H1 (cell line): ENCODE measurements at regions not wholly inside any gene's neighbourhood (a gene's known extent, or its start where the extent isn't known, plus 50 kb on each side); places are given as distances from the start of the nearest gene placed in this dataset.

ENCODE experiments used
- CTCF ChIA-PET: fragments of 300-600 bp; sonication (Branson Sonifier 250); formaldehyde crosslinking; loops from one replicate; lab custom pipeline; 2021; ENCODE audit not compliant: partially characterized antibody; lab: Charles Lee
- POLR2A ChIA-PET: fragments of 300-600 bp; sonication (Branson Sonifier 250); formaldehyde crosslinking; loops from one replicate; lab custom pipeline; 2021; ENCODE audit warnings: inconsistent platforms; ENCODE audit not compliant: partially characterized antibody; lab: Charles Lee
- DNase-seq, 2 experiments: peaks; one replicate each; pipeline versions ENCODE4 v3.0.0 to v3.0.0-alpha.2; 2010 to 2022; ENCODE audit warnings: low spot score in 2 of 2, low read depth in 1 of 2, mixed read lengths in 1 of 2
- FAIRE-seq: peaks from 2 replicates; lab custom pipeline; 2011; peaks lifted over from hg19 to GRCh38; lab: Jason Lieb, UNC
- H2AFZ ChIP-seq: 2 replicates; pipeline ENCODE4 v1.8.1; 2012; ENCODE audit warnings: low read length, inconsistent platforms
- H2AK5ac ChIP-seq: 2 replicates; pipeline ENCODE4 v1.6.1; 2013; ENCODE audit warnings: low read depth, low read length
- H2BK120ac ChIP-seq: replicated peaks from 2 replicates; pipeline ENCODE3; 2013; ENCODE audit warnings: low read depth, low read length, inconsistent platforms
- H2BK12ac ChIP-seq: 2 replicates; pipeline ENCODE4 v1.6.1; 2013; ENCODE audit warnings: low read depth, low read length
- H2BK15ac ChIP-seq: 2 replicates; pipeline ENCODE4 v1.6.1; 2013; ENCODE audit warnings: low read length
- H2BK20ac ChIP-seq: 2 replicates; pipeline ENCODE4 v1.6.1; 2013; ENCODE audit warnings: low read length
- H2BK5ac ChIP-seq: 2 replicates; pipeline ENCODE4 v1.6.1; 2013; ENCODE audit warnings: low read depth, low read length
- H3K14ac ChIP-seq: 2 replicates; pipeline ENCODE4 v1.6.1; 2013; ENCODE audit warnings: inconsistent platforms; ENCODE audit not compliant: insufficient read length
- H3K18ac ChIP-seq: 2 replicates; pipeline ENCODE4 v1.6.1; 2013; ENCODE audit warnings: low read length; ENCODE audit errors: extremely low read depth
- H3K23ac ChIP-seq: 2 replicates; pipeline ENCODE4 v1.6.1; 2013; ENCODE audit warnings: inconsistent platforms; ENCODE audit not compliant: insufficient read length
- H3K23me2 ChIP-seq: 2 replicates; pipeline ENCODE4 v1.6.1; 2013; ENCODE audit warnings: low read depth, low read length
- H3K27ac ChIP-seq: 2 replicates; pipeline ENCODE4 v1.6.1; 2011; ENCODE audit warnings: low read depth, low read length, inconsistent platforms
- H3K27me3 ChIP-seq, 4 experiments: replicated peaks in 1 of 4; 1 replicate in 1 of 4; 2 replicates in 3 of 4; pipeline versions ENCODE4 v1.6.1 to v1.8.1; 2011 to 2013; ENCODE audit warnings: low read length in 3 of 4, mild to moderate bottlenecking in 3 of 4, inconsistent platforms in 2 of 4, mixed read lengths in 2 of 4, moderate library complexity in 1 of 4; ENCODE audit not compliant: control insufficient read depth in 3 of 4, insufficient read depth in 3 of 4; ENCODE audit errors: extremely low read depth in 1 of 4
- H3K36me3 ChIP-seq, 4 experiments: 2 replicates each; pipeline versions ENCODE4 v1.6.1 to v1.8.1; 2011 to 2013; ENCODE audit warnings: mild to moderate bottlenecking in 4 of 4, low read length in 3 of 4, moderate library complexity in 2 of 4, control low read depth in 1 of 4, inconsistent platforms in 1 of 4; ENCODE audit not compliant: insufficient read depth in 4 of 4, control insufficient read depth in 2 of 4
- H3K4ac ChIP-seq: replicated peaks from 2 replicates; pipeline ENCODE3; 2013; ENCODE audit warnings: low read length, low read depth, mixed read lengths, inconsistent platforms; ENCODE audit not compliant: insufficient read length
- H3K4me1 ChIP-seq, 4 experiments: replicated peaks in 1 of 4; 1 replicate in 1 of 4; 2 replicates in 3 of 4; pipeline versions ENCODE4 v1.6.1 to v1.8.1; 2011 to 2013; ENCODE audit warnings: low read length in 3 of 4, inconsistent platforms in 2 of 4, mixed read lengths in 1 of 4; ENCODE audit not compliant: insufficient read depth in 4 of 4, control insufficient read depth in 3 of 4
- H3K4me2 ChIP-seq, 2 experiments: 2 replicates each; pipeline versions ENCODE4 v1.6.1 to v1.8.1; 2011 to 2013; ENCODE audit warnings: low read depth in 2 of 2, low read length in 2 of 2, control low read depth in 1 of 2, inconsistent platforms in 1 of 2, mild to moderate bottlenecking in 1 of 2; ENCODE audit not compliant: insufficient read depth in 1 of 2
- H3K4me3 ChIP-seq, 4 experiments: fragments of 200-600, 300-600 bp in 1 of 4; sonication (generic), shearing (Covaris generic), sonication (Bioruptor Twin) in 1 of 4; 2 replicates each; pipeline versions ENCODE4 v1.5.1 to v1.8.1; 2011 to 2016; ENCODE audit warnings: low read length in 4 of 4, low read depth in 3 of 4, control low read depth in 2 of 4, inconsistent platforms in 2 of 4, mild to moderate bottlenecking in 2 of 4, mixed read lengths in 1 of 4, moderate library complexity in 1 of 4; ENCODE audit not compliant: insufficient read depth in 2 of 4; ENCODE audit errors: extremely low read depth in 1 of 4
- H3K56ac ChIP-seq: replicated peaks from 2 replicates; pipeline ENCODE3; 2013; ENCODE audit warnings: low read depth, mild to moderate bottlenecking, mixed read lengths, low read length, inconsistent platforms; ENCODE audit not compliant: insufficient read length
- H3K79me1 ChIP-seq: 2 replicates; pipeline ENCODE4 v1.6.1; 2013; ENCODE audit warnings: low read depth, low read length, control low read depth
- H3K79me2 ChIP-seq, 2 experiments: 2 replicates each; pipeline versions ENCODE4 v1.6.1 to v1.8.1; 2012 to 2013; ENCODE audit warnings: low read length in 2 of 2, mild to moderate bottlenecking in 2 of 2, inconsistent platforms in 1 of 2; ENCODE audit not compliant: insufficient read depth in 2 of 2, control insufficient read depth in 1 of 2
- H3K9ac ChIP-seq, 4 experiments: replicated peaks in 1 of 4; 1 replicate in 1 of 4; 2 replicates in 3 of 4; pipeline versions ENCODE4 v1.6.1 to v1.8.1; 2011 to 2013; ENCODE audit warnings: low read depth in 3 of 4, low read length in 3 of 4, control low read depth in 2 of 4, mild to moderate bottlenecking in 2 of 4, moderate library complexity in 2 of 4, inconsistent platforms in 1 of 4; ENCODE audit errors: extremely low read depth in 1 of 4
- H3K9me3 ChIP-seq, 2 experiments: 2 replicates each; pipeline versions ENCODE4 v1.6.1 to v1.8.1; 2012 to 2013; ENCODE audit warnings: mild to moderate bottlenecking in 2 of 2, moderate library complexity in 2 of 2, control low read depth in 1 of 2, inconsistent platforms in 1 of 2, low read depth in 1 of 2, low read length in 1 of 2, mixed read lengths in 1 of 2; ENCODE audit not compliant: insufficient read depth in 2 of 2
- H4K20me1 ChIP-seq, 2 experiments: replicated peaks in 1 of 2; 2 replicates each; pipeline versions ENCODE3 to v1.8.1; 2011 to 2013; ENCODE audit warnings: inconsistent platforms in 2 of 2, low read length in 2 of 2, mild to moderate bottlenecking in 1 of 2; ENCODE audit not compliant: insufficient read depth in 2 of 2, control insufficient read depth in 1 of 2
- H4K5ac ChIP-seq: 2 replicates; pipeline ENCODE4 v1.6.1; 2013; ENCODE audit warnings: low read length, low read depth, mixed read lengths, inconsistent platforms; ENCODE audit not compliant: insufficient read length
- H4K8ac ChIP-seq: 2 replicates; pipeline ENCODE4 v1.8.0; 2013; ENCODE audit warnings: mild to moderate bottlenecking, moderate library complexity, low read length, inconsistent platforms; ENCODE audit not compliant: insufficient read depth; ENCODE audit errors: extremely low read depth
- H4K91ac ChIP-seq: replicated peaks from 2 replicates; pipeline ENCODE3; 2013; ENCODE audit warnings: low read length, mixed read lengths, inconsistent platforms; ENCODE audit not compliant: insufficient read length
- ATF3 ChIP-seq: IDR thresholded peaks from 2 replicates; pipeline ENCODE4 v1.6.1; 2011; ENCODE audit warnings: low read depth, mild to moderate bottlenecking, low read length; ENCODE audit not compliant: insufficient read depth
- CBX8 ChIP-seq: fragments of 300-800, 300-1000 bp; sonication (generic); IDR thresholded peaks from 2 replicates; pipeline ENCODE4 v1.7.1; 2016; ENCODE audit warnings: low read depth, low read length, borderline replicate concordance
- CEBPB ChIP-seq: IDR thresholded peaks from 2 replicates; pipeline ENCODE4 v1.6.1; 2012; ENCODE audit warnings: low read depth, low read length
- EGR1 ChIP-seq: IDR thresholded peaks from 2 replicates; pipeline ENCODE4 v1.6.1; 2011; ENCODE audit warnings: low read depth, low read length, borderline replicate concordance
- GABPA ChIP-seq: IDR thresholded peaks from 2 replicates; pipeline ENCODE4 v1.6.1; 2011; ENCODE audit warnings: mild to moderate bottlenecking, low read length, moderate library complexity, borderline replicate concordance; ENCODE audit not compliant: insufficient read depth
- JUND ChIP-seq: IDR thresholded peaks from 2 replicates; pipeline ENCODE4 v1.6.1; 2011; ENCODE audit warnings: mild to moderate bottlenecking, improper control_type of control experiment, low read length
- NANOG ChIP-seq: IDR thresholded peaks from 2 replicates; pipeline ENCODE4 v1.6.1; 2011; ENCODE audit warnings: low read length, low read depth, mild to moderate bottlenecking, inconsistent platforms; ENCODE audit not compliant: insufficient read depth, poor library complexity, severe bottlenecking
- RNF2 ChIP-seq: fragments of 200-900, 300-1000 bp; sonication (generic); IDR thresholded peaks from 2 replicates; pipeline ENCODE4 v1.7.1; 2016; ENCODE audit warnings: borderline replicate concordance, low read depth, mild to moderate bottlenecking, antibody characterized with exemption, low read length; ENCODE audit not compliant: poor library complexity, severe bottlenecking; ENCODE audit errors: missing control alignments
- SAP30 ChIP-seq: fragments of 300-600 bp; sonication (generic); IDR thresholded peaks from 2 replicates; pipeline ENCODE4 v1.7.1; 2012; ENCODE audit warnings: low read length, moderate library complexity, mild to moderate bottlenecking, inconsistent platforms; ENCODE audit not compliant: insufficient read depth, insufficient replicate concordance
- SIN3A ChIP-seq, 2 experiments: IDR thresholded peaks in 1 of 2; conservative IDR thresholded peaks in 1 of 2; 2 replicates each; pipeline ENCODE4 v1.6.1; 2011 to 2012; ENCODE audit warnings: low read length in 2 of 2, improper control_type of control experiment in 1 of 2, low read depth in 1 of 2, mild to moderate bottlenecking in 1 of 2
- SUZ12 ChIP-seq: fragments of 200-600 bp; sonication (generic); IDR thresholded peaks from 2 replicates; pipeline ENCODE4 v1.6.1; 2012; ENCODE audit warnings: mild to moderate bottlenecking, inconsistent platforms, low read length, moderate library complexity, mixed read lengths
- TBP ChIP-seq: IDR thresholded peaks from 2 replicates; pipeline ENCODE4 v1.6.1; 2011; ENCODE audit warnings: low read depth, low read length, improper control_type of control experiment
- WGBS, 2 experiments: shearing (Covaris generic) in 1 of 2; methylation state at CpG; one replicate each; pipeline versions ENCODE4 v1.1.6 to v1.1.7; 2013 to 2015; ENCODE audit warnings: low lambda C conversion rate in 2 of 2, mixed read lengths in 2 of 2, inconsistent platforms in 1 of 2, low coverage in 1 of 2, missing lambda C conversion rate in 1 of 2; ENCODE audit not compliant: insufficient replicate concordance in 2 of 2, insufficient coverage in 1 of 2, insufficient read length in 1 of 2; ENCODE audit errors: extremely low coverage in 1 of 2, missing lambda C conversion rate in 1 of 2; 5-methylcytosine and 5-hydroxymethylcytosine counted together

DNA sequence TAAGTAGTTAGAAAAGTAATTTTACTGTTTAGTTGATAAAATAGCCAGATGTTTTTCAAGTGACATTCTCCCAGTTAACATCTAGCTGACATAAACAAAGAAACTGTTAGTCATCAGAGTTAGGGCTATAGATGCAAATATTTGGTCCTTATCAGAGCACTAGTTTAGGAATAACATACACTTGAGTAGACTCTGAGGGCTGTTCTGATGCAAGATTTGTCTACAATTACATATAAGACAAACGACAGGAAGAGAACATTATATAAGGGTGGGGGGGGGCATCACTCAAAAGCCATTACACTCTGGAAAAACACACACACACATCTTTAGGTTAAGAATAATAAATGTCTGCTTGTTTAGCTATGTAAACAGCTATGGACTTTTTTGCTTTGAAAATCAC, 554.4 kb upstream of the LRRTM1 start:
- no peak overlapping the region for H4K5ac ChIP-seq
- no peak overlapping the region for H2BK120ac ChIP-seq
- H4K91ac ChIP-seq: no peak overlapping the region
- POLR2A ChIA-PET: no interaction called here
- H3K4ac ChIP-seq: no peak overlapping the region
- no peak overlapping the region for H2AK5ac ChIP-seq
- DNase-seq (no peak), FAIRE-seq (no peak)
- H3K18ac ChIP-seq: no peak overlapping the region
- H4K8ac ChIP-seq: no peak overlapping the region
- no peaks in the 10 kb centered on the region for H3K36me3 ChIP-seq
- no peaks in the 10 kb centered on the region for H3K27me3 ChIP-seq
- no peaks in the 10 kb centered on the region for H3K79me2 ChIP-seq
- no peak overlapping the region for H2BK15ac ChIP-seq
- H2BK5ac ChIP-seq: no peak overlapping the region
- H2BK20ac ChIP-seq: no peak overlapping the region
- CTCF ChIA-PET: no interaction called here
- 0 out of 7 replicates have a peak, but pooled peaks cover 0 to 3% (median 0%) of the 10 kb centered on the region in 4 experiments for H3K4me1 ChIP-seq
- H3K23me2 ChIP-seq: no peaks in the 10 kb centered on the region
- no peak overlapping the region for H3K23ac ChIP-seq
- no peak overlapping the region for H3K56ac ChIP-seq
- no peak for TF ChIP-seq JUND
- no peak for TF ChIP-seq GABPA
- no peak for TF ChIP-seq ATF3
- no peak for TF ChIP-seq SIN3A (conservative IDR thresholded peaks at IDR 0.05 in 1 of 2, IDR thresholded peaks at IDR 0.05 in 1 of 2; ENCODE audit: low read depth in 1 of 2, low read length in 2 of 2)
- no peak for TF ChIP-seq CBX8
- no peak for TF ChIP-seq CEBPB
- no peak for TF ChIP-seq NANOG
- no peak for TF ChIP-seq SUZ12
- no peak for TF ChIP-seq EGR1
- no peak for TF ChIP-seq RNF2
- no peak for TF ChIP-seq SAP30
- TF ChIP-seq TBP: no peak
- no peak overlapping the region for H2BK12ac ChIP-seq
- H3K14ac ChIP-seq: no peak overlapping the region
- H2AFZ ChIP-seq: no peak overlapping the region
- no peak overlapping the region for H3K9ac ChIP-seq
- H3K9me3 ChIP-seq: no peaks in the 10 kb centered on the region
- H3K4me2 ChIP-seq: no peak overlapping the region
- no peak overlapping the region for H3K4me3 ChIP-seq
- WGBS, 2 experiments: 82% methylated on average over 1 of the region's 1 CpG; no CpG with 5 or more reads in 1 of the 2 experiments
- H3K79me1 ChIP-seq: no peaks in the 10 kb centered on the region
- H4K20me1 ChIP-seq: no peaks in the 10 kb centered on the region
- no peak overlapping the region for H3K27ac ChIP-seq
